ENCODE measurements at regions not wholly inside any gene's neighbourhood (a gene's known extent, or its start where the extent isn't known, plus 50 kb on each side); places are given as distances from the start of the nearest gene placed in this dataset.

DNA sequence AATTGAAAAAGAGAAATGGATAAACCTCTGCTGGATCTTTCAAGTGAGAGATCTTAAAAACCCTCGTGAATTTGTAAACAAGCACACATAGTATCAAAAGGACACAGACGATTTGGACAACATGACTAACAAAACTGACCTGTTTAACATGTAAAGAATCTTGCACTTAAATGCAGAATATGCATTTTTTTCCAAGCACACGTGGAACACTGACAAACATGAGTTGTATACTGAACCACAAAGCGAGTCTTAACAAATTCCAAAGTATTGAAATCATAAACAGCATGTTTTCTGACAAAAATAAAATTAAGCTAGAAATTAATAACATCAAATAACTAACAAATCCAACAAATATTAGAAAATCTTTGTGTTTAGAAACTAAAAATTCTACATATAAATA lies 65.0 kb upstream of the ZNF746 start:
- no peak for TF ChIP-seq POLR2A (IDR thresholded peaks at IDR 0.05)
- TF ChIP-seq, protein P1, sequence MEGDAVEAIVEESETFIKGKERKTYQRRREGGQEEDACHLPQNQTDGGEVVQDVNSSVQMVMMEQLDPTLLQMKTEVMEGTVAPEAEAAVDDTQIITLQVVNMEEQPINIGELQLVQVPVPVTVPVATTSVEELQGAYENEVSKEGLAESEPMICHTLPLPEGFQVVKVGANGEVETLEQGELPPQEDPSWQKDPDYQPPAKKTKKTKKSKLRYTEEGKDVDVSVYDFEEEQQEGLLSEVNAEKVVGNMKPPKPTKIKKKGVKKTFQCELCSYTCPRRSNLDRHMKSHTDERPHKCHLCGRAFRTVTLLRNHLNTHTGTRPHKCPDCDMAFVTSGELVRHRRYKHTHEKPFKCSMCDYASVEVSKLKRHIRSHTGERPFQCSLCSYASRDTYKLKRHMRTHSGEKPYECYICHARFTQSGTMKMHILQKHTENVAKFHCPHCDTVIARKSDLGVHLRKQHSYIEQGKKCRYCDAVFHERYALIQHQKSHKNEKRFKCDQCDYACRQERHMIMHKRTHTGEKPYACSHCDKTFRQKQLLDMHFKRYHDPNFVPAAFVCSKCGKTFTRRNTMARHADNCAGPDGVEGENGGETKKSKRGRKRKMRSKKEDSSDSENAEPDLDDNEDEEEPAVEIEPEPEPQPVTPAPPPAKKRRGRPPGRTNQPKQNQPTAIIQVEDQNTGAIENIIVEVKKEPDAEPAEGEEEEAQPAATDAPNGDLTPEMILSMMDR (IDR thresholded peaks at IDR 0.05) = no peak

All from testis (tissue), 2 donors.